NCI-H2029 treated with DMSO at 0.1 percent for 48 hours (cell line): ENCODE measurements at regions not wholly inside any gene's neighbourhood (a gene's known extent, or its start where the extent isn't known, plus 50 kb on each side); places are given as distances from the start of the nearest gene placed in this dataset.

Experiments
- DNase-seq: peaks from one replicate; lab custom pipeline; 2025; lab: John Stamatoyannopoulos, UW

DNA sequence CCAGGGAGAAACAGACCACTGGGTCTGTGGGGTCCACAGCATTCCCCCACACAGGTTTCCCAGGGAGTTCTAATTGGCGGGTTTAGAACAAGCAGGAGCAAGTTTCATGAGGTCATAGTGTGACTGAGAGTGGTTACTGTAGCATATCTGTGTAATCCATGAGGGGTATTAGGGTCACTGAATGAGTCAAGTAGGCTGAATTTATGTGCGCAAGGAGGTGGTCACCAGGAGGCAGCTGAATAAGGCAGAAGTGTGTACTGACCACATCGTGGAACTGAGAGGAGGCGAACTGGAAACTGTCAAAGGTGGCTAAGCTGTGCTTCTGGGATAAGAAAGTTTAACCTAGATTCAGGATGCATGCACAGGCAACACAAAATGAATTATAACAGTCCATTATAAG, 876.0 kb downstream of the METTL15 start:
- no peak for DNase-seq

DNA sequence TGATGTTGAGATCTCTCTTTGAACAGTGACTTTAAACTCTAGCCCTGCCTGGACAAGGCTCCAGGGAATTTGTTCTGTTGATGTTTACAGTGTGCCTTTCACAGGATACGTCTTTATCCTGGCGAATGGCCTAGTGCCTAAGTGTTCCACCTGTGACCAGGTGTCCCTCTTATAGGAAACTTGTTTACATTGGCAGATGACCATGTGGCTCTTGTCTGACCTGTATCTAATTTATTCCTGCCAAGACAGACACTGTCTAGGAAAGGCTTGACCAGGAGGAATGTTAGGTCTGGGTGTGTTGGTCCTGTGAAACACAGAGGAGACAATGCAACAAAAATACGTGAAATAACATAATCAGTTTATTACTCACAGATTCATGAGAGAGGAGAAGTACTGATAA, 875.6 kb downstream of the METTL15 start:
- peak; percentile 77 for DNase-seq

DNA sequence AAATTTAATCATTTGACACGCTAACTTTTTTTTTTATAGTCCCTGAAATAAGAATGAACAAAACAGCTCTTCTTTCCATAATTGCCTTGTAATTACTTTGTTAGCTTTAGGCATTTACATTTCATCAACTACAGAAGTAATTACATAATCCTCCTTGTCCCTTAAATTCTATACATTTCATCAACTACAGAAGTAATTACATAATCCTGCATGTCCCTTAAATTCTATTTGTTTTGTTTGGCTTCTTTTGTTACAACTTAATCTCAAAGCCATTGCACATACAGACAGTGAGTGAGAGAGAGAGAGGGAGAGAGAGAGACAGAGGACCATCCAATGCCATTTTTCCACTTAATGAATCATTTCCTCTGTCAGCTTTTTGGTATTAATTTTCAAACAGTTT, 873.2 kb downstream of the METTL15 start:
- no peak for DNase-seq

DNA sequence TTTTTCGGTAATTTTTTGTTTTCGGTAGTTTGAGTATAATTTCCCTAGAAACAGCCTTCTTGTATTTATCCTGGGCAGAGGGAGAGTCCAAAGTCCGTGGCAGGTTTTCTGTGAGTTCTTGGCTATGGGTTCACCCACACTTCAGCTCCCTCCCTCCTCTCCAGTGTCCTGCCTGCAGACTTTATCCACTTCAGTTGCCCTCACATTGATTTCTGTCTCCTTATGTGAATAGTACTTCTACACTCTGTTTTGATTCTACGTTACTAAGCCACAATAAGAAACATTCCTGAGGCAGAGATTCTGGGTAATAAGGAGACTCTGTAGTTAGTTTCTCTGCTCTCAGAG, 868.6 kb downstream of the METTL15 start:
- no peak for DNase-seq

GRCh38 chr11:28976012-28976800, 868.0 kb downstream of the METTL15 start:
- DNase-seq: no peak

- DNase-seq: no peak
Measured at GRCh38 chr11:28969832-28970231, 861.6 kb downstream of the METTL15 start.

DNA sequence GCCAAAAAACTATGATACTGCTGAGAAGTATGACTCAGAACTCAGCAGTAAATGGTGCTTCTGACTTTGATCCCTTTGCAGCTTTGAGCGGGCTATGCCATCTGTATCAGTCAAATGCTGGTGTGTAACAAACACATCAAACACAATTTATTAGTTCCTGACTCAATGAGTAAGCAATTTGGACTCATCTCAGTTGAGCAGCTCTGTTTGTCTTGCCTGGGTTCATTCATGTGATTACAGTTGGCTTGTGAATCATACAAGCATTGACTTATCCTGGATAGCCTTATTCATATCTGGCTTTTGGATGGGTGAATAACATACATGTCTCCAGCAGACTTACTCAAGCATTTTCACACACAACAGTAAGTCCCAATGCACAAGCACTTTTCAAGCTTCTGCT, 858.8 kb downstream of the METTL15 start:
- DNase-seq: no peak

- DNase-seq: no peak
Measured at GRCh38 chr11:28965819-28966218, 857.6 kb downstream of the METTL15 start.

GRCh38 chr11:28964811-28965210, 856.6 kb downstream of the METTL15 start:
- no peak for DNase-seq

DNA sequence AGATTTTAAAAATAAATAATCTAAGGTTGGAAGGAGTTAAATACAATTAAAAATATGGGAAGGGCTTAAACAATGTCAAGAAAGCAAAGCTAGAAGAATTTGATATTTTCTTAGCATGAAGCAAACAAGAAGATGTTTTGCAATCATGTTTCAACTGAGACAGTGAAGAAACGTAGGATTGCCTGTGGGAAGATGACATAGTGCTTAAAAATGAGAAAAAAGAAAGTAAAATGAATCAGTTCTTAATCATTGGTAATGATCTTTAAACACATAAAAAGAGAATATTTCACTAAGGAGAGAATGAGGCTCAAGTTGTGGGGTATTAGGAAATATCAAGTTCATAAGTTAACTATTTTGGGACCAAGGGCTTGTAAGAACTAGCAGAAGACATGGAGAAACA, 855.0 kb downstream of the METTL15 start:
- DNase-seq: no peak

- no peak for DNase-seq
Measured at GRCh38 chr11:28962502-28962901, 854.3 kb downstream of the METTL15 start.

DNA sequence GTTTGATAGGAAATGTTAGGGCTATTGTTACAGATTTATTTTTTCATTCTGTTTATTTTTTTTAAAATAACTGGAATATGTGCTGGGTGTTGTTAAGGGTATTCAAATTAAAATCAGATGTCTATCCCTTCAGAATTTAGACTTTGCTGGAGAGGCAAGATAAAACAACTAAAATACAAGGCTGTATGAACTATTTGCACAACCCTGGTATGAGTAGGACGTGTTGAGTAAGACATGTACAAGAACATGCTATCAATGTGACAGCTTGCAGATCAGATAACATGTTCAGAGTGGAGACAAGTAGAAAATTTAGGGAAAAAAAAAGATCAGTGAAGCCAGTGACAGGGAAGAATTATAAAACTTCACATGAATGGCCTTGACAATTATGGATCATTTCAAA, 853.5 kb downstream of the METTL15 start:
- DNase-seq: no peak

DNA sequence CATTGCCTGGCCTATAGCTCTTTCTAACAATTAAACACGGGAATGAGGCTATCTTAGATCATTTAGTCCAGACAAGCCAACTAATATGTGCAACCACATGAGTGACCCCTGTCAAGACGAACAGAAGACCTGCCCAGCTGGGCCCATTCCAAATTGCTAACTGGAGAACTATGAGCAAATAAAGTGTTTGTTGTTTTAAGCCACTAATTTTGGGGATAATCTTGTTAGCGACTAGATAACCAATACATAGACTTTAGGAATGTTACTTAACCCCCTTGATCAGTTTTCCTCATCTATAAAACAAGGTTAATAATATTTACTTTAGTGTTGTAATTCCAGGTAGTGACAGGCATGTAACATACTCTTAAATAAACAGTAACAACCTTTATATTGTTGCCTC, 848.3 kb downstream of the METTL15 start:
- no peak for DNase-seq

GRCh38 chr11:28951191-28951590, 843.0 kb downstream of the METTL15 start:
- DNase-seq: no peak

DNA sequence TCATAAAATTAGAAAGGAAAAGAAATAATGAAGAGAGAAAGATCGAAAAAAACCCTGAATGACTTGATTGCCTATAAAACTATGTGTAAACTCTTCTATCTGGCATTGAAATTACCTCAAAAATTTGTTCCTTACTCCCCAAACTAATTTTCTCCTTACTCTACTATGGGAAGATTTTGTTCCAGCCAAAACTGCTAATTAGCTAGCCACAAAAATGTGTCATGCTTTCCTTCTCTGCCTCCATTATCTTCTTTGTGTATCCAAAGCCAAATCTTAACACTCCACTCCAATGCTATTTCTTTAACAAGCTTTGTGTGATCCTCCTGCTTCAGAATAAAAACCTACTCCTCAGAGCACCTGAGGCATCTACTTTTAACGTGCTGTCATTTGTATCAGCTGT, 831.2 kb downstream of the METTL15 start:
- no peak for DNase-seq

- no peak for DNase-seq
Measured at GRCh38 chr11:28938091-28938490, 829.9 kb downstream of the METTL15 start.

GRCh38 chr11:28932940-28933339, 824.8 kb downstream of the METTL15 start:
- DNase-seq: no peak

DNA sequence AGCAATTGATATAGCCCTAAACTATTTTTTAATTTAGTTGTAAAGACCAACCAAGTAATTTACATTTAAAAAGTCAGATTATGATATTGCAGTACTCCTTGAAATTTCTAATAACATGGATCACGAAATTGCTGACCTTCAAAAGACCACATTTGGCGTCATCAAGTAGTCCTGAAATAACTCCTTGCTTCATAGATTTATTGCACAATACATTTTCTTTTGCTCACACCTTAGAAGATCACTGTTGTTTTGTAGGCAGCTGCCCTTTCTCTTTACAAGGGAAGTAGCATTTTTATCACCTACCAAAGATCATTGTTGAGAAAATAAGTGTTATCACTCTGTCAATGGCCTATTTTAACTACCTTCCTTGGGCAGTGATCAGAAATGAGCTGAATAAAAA, 815.8 kb downstream of the METTL15 start:
- no peak for DNase-seq

- DNase-seq: peak; percentile 5
Measured at GRCh38 chr11:28922386-28922981, 814.3 kb downstream of the METTL15 start.

DNA sequence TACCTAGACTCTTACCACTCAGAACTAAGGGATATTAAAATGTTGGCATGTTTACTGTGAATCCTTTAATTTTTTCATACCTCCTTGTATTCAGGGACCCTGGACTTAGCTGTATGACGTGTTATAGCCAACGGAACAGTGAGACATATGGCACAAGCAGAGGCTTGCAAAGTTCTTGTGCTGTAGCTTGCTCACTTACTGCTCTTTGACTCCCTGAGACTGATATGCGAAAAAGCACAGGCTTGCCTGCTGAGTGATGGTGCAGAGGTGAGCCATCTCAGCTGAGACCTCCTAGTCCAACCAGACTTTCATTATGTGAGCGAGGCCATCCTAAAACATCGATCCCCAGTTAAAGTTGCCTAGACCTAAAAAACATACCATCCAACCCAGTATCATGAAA, 811.0 kb downstream of the METTL15 start:
- no peak for DNase-seq

DNA sequence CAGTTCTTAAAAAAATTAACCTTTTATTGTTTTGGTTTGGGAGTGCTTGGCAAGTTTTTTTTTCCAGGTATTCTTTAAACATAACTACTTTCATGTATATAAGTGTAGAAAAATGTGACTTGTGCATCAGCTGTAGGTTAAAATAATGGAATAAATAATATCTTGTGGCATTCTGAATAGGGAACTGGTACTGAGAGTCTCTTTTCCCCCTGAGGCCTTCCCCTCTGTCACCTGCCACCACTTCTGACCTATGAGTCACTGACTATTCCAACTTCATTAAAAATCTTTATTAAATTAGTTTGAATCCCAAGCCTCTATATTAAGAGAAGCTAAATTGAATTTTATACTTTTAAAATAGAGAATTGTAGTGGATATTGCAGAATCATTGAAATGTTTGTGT, 805.7 kb downstream of the METTL15 start:
- DNase-seq: no peak

DNA sequence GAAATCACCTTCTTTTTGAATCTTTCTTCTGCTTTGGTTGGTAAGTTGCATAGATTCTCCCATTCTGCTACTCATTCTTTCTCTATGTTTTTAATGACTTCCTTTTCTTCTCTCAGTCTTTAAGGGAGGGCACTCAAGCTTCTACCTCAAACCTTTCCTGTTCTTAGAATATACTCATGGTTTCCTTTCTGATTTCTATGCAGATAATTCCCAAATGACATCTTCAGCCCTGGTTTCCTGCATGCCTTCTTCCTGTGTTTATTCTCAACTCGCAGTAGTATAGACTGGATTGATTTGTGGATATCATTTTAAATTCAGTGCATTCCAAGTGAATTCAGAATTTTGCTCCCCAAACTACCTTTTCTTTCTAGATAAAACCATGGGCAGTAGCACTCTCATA, 803.6 kb downstream of the METTL15 start:
- DNase-seq: no peak

GRCh38 chr11:28910926-28911325, 802.7 kb downstream of the METTL15 start:
- DNase-seq: no peak

DNA sequence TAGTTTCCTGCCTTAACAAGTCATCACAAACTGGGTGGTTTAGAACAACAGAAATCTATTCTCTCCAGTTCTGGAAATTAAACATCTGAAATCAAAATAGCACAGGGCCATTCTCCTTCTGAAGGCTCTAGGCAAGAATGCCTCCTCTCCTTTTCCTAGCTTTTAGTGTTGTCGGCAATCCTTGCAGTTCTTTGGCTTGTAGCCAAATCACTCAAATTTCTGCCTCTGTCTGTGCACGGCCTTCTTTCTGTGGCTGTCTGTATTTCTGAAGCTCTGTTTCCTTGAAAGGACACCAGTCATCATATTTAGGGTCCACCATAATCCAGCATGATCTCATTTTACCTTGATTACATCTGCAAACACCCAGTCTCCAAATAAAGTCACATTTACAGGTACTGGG, 795.5 kb downstream of the METTL15 start:
- no peak for DNase-seq
